HepG2 (cell line): ENCODE measurements at regions not wholly inside any gene's neighbourhood (a gene's known extent, or its start where the extent isn't known, plus 50 kb on each side); places are given as distances from the start of the nearest gene placed in this dataset.

Source experiments
- GLMP ChIP-seq: sonication (generic); formaldehyde crosslinking; IDR thresholded peaks from 2 replicates; pipeline ENCODE4 v1.9.0; 2021; ENCODE audit warnings: missing genetic modification reagents, mild to moderate bottlenecking, borderline replicate concordance
- HNF4G ChIP-seq, 2 experiments: sonication (generic) in 1 of 2; formaldehyde crosslinking in 1 of 2; IDR thresholded peaks; 2 replicates each; pipeline versions ENCODE4 v1.4.0 to v1.6.1; 2011 to 2020; ENCODE audit warnings: borderline replicate concordance in 2 of 2, low read depth in 2 of 2, mild to moderate bottlenecking in 2 of 2, low read length in 1 of 2, missing genetic modification reagents in 1 of 2, moderate library complexity in 1 of 2
- KMT2B ChIP-seq: IDR thresholded peaks from 2 replicates; pipeline ENCODE4 v1.6.1; 2016; ENCODE audit warnings: missing genetic modification reagents, missing compliant biosample characterization
- MED1 ChIP-seq: sonication (generic); formaldehyde crosslinking; IDR thresholded peaks from 2 replicates; pipeline ENCODE4 v1.4.0; 2020; ENCODE audit warnings: missing genetic modification reagents
- PRMT3 ChIP-seq: sonication (generic); formaldehyde crosslinking; IDR thresholded peaks from 2 replicates; pipeline ENCODE4 v1.8.1; 2022; ENCODE audit warnings: low read depth, mild to moderate bottlenecking, moderate library complexity, missing genetic modification reagents, borderline replicate concordance
- RORA ChIP-seq: sonication (generic); formaldehyde crosslinking; IDR thresholded peaks from 2 replicates; pipeline ENCODE4 v1.5.0; 2020; ENCODE audit warnings: mild to moderate bottlenecking, missing genetic modification reagents, moderate library complexity
- TFDP2 ChIP-seq: sonication (generic); formaldehyde crosslinking; IDR thresholded peaks from 2 replicates; pipeline ENCODE4 v1.4.0; 2020; ENCODE audit warnings: missing genetic modification reagents
- ZNF451 ChIP-seq: sonication (generic); formaldehyde crosslinking; IDR thresholded peaks from 2 replicates; pipeline ENCODE4 v1.5.0; 2020; ENCODE audit warnings: mild to moderate bottlenecking, missing genetic modification reagents
- ZNF746 ChIP-seq: sonication (generic); formaldehyde crosslinking; IDR thresholded peaks from 2 replicates; pipeline ENCODE4 v1.8.0; 2022; ENCODE audit warnings: mild to moderate bottlenecking, missing genetic modification reagents
- TF ChIP-seq, protein P1 (sequence below): sonication (generic); formaldehyde crosslinking; IDR thresholded peaks from 2 replicates; pipeline ENCODE4 v1.5.0; 2020; ENCODE audit warnings: missing genetic modification reagents, mild to moderate bottlenecking, borderline replicate concordance
- TF ChIP-seq, protein P2 (sequence below): sonication (generic); formaldehyde crosslinking; IDR thresholded peaks from 2 replicates; pipeline ENCODE4 v1.4.0; 2020; ENCODE audit warnings: missing genetic modification reagents

DNA sequence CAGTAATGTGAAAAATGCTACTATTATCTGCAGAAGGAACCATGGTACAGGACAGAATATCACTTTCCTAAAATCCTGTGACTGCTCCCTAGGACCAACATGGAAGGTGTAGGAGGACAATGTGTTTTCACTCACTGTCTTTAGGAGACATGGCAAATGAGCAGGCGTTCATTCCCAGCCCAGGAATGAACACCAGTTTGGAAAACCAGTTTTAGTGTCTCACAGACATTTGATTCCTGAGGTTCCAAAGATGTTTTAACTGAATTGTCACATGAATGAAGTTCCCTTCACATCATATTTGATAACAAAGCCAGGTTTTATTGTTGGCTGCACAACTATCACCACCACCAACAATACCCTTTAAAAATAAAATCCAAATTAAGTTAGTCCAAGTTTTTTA lies 178.2 kb downstream of the ENC1 start (continued):
- TF ChIP-seq KMT2B (no peak), PRMT3 (no peak), GLMP (CRISPR knock-in tag) (no peak), MED1 (CRISPR knock-in tag) (no peak), TFDP2 (CRISPR knock-in tag) (no peak), RORA (CRISPR knock-in tag) (no peak), HNF4G (IDR thresholded peaks at IDR 0.05; ENCODE audit: borderline replicate concordance, low read depth, low read length) (no peak), HNF4G (CRISPR knock-in tag; IDR thresholded peaks at IDR 0.05; ENCODE audit: borderline replicate concordance, low read depth) (no peak), ZNF746 (CRISPR knock-in tag) (no peak), ZNF451 (CRISPR knock-in tag) (no peak)
- TF ChIP-seq, protein P1, sequence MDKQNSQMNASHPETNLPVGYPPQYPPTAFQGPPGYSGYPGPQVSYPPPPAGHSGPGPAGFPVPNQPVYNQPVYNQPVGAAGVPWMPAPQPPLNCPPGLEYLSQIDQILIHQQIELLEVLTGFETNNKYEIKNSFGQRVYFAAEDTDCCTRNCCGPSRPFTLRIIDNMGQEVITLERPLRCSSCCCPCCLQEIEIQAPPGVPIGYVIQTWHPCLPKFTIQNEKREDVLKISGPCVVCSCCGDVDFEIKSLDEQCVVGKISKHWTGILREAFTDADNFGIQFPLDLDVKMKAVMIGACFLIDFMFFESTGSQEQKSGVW, result no peak
- TF ChIP-seq, protein P2, sequence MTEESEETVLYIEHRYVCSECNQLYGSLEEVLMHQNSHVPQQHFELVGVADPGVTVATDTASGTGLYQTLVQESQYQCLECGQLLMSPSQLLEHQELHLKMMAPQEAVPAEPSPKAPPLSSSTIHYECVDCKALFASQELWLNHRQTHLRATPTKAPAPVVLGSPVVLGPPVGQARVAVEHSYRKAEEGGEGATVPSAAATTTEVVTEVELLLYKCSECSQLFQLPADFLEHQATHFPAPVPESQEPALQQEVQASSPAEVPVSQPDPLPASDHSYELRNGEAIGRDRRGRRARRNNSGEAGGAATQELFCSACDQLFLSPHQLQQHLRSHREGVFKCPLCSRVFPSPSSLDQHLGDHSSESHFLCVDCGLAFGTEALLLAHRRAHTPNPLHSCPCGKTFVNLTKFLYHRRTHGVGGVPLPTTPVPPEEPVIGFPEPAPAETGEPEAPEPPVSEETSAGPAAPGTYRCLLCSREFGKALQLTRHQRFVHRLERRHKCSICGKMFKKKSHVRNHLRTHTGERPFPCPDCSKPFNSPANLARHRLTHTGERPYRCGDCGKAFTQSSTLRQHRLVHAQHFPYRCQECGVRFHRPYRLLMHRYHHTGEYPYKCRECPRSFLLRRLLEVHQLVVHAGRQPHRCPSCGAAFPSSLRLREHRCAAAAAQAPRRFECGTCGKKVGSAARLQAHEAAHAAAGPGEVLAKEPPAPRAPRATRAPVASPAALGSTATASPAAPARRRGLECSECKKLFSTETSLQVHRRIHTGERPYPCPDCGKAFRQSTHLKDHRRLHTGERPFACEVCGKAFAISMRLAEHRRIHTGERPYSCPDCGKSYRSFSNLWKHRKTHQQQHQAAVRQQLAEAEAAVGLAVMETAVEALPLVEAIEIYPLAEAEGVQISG (CRISPR knock-in tag), result no peak
